NOMO-1 treated with DMSO at 0.1 percent for 48 hours (cell line): ENCODE measurements at regions not wholly inside any gene's neighbourhood (a gene's known extent, or its start where the extent isn't known, plus 50 kb on each side); places are given as distances from the start of the nearest gene placed in this dataset.
"Not testable (repeated sequence)": the region's sequence is repeated elsewhere in the genome, so short reads cannot be mapped to it uniquely, and the experiment has no call there.

ENCODE experiments used
- DNase-seq: peaks from one replicate; lab custom pipeline; 2025; ENCODE audit not compliant: unreplicated experiment; lab: John Stamatoyannopoulos, UW

GRCh38 chr13:69107436-69107835 lies 1000.2 kb upstream of the ATXN8OS start:
- DNase-seq: no peak

DNA sequence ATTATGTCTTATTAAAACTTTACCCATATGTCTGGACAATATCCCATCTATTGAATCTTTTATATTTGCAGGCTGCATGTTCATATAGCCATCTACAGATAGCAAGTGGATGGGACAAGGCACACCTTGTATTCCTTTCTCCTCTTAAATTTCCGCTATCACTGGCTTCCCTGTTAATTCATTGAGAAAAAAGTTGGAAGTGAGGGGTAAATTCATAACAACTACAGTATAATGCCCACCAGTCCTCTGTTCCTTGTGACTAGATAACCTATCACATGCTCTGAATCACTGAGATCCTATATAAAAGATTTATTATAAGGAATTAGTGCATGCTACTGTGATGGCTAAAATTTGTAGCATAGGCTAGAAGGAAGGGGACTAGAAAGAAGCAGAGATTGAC lies 1005.8 kb upstream of the ATXN8OS start:
- DNase-seq: no peak

GRCh38 chr13:69094485-69094884 lies 1013.1 kb upstream of the ATXN8OS start:
- no peak for DNase-seq

DNA sequence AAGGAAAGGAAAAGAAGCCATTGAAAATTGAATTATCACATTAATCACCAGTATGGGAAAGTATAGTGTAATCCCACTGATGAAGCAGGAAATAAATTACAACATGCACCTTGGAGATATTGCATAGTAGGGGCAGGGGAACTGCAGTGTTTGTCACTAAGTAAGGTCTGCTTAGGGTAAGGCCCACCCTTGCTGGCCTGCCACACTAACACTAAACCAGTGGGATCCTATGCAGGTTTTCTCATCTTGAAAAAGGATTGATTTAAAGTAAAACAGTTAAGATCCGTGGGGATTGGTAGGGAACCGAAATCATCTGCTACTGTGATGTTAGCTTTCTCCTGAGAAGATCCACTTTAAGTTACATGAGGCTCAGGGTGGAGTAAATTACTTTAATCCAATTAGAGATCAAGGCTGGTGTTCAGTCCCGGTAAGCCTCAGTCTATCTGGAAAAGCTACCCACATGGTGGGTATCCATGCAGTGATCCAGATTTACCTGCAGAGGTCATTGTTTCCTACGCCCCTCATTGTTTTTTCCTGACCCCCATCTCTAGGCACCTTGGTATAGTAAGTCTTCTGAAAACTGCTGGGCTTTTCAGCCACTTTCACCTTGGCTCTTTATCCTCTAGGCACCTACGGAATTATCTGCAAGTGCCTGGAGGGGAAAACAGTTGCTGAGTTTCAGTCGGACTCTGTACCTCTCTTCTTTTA lies 1014.9 kb upstream of the ATXN8OS start:
- DNase-seq: no peak

DNA sequence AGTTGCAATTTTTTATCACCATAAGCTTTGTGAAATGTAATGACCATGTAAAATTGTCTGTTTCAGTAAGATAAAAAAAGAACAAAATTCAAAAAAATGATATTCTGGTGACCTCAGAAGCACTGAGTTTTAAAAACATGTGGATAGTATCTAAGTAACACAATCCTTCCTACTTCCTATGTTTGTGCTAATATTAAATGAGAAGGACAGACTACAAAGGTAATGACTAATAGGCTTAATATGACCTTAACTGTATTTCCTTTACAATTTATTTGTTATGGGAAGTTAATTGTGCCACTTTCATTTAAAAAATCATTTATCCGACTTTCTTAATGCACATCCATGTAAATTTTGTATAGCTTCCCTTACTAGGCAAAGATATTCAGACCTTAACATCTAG lies 1030.4 kb upstream of the ATXN8OS start:
- no peak for DNase-seq

GRCh38 chr13:69069554-69070133 lies 1038.0 kb upstream of the ATXN8OS start:
- no peak for DNase-seq

DNA sequence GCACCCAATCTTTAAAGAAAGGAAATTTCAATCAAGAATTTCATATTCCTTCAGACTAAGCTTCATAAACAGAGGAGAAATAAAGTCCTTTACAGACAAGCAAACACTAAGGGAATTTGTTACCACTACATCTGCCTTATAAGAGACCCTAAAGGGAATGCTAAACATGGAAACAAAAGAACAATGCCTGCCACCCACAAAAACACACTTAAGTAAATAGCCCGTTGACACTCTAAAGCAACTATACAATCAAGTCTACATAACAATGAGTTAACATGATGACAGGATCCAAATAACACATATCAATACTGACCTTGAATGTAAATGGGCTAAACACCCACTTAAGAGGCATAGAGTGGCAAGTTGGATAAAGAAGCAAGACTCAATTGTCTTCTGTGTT lies 1056.9 kb upstream of the ATXN8OS start:
- DNase-seq: no peak

DNA sequence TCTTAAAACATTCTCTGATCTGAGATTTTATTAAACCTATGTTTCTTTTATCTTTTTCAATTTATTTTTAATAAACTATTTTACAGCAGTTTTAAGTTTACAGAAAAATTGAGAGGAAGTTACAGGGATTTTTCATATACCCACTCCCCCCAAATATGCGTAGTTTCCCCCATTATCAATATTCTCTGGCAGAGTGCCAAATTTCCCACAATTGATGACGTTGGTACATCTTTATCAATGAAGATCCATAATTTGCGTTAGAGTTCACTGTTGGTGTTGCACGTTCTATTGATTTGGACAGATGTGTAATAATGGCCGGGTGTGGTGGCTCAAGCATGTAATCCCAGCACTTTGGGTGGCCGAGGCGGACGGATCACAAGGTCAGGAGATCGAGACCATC lies 1063.0 kb upstream of the ATXN8OS start:
- DNase-seq: no peak

DNA sequence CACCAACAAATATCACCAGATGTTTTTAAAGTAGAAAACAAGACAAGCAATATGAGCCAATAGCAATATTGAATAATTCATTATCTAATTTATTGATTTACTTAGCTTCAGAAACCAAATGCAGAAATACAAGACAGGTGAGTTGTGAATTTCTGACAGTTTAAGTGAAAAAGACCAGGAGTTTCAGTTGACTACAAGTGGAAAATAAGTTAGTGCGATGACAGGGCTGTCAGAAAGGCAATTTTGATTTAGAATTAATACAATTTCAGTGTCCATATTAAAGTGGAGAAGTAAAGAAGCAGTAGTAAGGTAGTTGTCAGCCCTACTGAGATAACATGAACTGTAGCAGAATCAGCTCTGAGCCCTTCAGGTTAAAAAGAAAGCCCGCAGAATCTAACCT lies 1066.7 kb upstream of the ATXN8OS start:
- no peak for DNase-seq

GRCh38 chr13:69035771-69036170 lies 1071.9 kb upstream of the ATXN8OS start:
- no peak for DNase-seq

GRCh38 chr13:69028936-69029335 lies 1078.7 kb upstream of the ATXN8OS start:
- no peak for DNase-seq

DNA sequence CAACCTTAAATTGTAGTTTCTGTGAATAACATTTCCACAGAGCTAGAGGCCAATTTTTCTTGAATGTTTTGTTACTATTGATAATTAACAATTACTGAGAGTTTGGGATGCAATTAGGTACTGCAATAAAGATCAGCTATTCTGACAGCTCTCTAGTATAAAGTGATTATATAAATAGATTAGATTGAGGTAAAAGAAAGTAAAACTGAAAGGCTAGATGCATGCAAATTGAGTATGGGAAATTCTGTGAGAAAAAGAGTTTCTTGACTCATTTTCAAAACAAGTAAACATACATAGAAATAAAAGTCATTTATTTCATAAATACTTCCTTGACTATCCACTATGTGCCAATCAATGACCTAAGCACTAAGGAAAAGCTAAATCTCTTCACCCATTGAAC lies 1087.5 kb upstream of the ATXN8OS start:
- no peak for DNase-seq

DNA sequence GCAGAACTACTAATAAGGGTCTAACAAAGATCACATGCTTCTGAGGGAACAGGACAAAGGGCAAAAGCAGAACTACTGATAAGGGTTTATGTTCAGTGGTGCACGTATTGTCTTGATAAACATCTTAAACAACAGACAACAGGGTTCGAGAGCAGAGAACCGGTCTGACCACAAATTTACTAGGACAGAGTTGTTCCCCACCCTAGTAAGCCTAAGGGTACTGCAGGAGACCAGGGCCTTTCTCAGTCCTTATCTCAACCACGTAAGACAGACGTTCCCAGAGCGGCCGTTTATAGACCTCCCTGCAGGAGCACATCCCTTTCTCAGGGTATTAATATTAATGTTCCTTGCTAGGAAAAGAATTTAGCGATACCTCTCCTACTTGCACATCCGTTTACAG lies 1089.5 kb upstream of the ATXN8OS start:
- not testable (repeated sequence) for DNase-seq

GRCh38 chr13:69010789-69011188 lies 1096.8 kb upstream of the ATXN8OS start:
- no peak for DNase-seq

DNA sequence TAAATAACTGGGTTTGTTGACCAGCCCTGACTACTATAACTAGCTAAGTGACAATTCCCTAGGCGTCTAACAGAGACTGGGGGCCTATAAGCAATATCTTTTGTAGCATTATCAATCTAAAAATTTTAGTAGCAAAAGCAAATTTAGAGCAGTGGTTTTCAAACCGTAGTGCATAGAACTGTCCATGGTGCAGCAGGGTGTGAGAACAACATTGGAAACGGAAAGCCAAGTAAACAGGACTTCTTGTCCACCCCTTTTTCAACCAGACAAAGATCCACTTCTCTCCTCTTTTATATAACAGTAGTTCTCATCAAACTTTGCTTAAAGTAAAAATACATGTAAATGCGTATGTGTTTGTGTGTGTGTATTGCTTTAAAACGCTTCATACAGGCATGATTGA lies 1099.1 kb upstream of the ATXN8OS start:
- no peak for DNase-seq

DNA sequence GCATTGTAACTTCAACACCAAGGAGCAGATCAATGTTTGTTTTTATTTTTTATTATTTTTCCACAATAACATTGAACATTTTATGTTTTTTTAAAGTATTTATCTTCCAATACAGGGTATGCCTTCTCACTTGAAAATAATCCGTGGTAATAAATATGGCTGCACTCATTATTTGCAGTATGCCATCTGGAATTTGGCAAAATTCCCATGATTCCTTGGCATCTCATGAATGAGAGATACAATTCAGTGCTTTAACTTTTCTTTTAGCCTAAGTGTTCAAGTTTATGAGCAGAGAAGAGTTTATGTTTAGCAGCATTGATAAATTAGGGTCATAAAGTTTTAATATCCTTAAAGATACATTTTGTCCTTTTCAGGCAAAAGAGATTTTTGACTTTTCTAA lies 1109.6 kb upstream of the ATXN8OS start:
- no peak for DNase-seq

GRCh38 chr13:68996668-68997025 lies 1111.0 kb upstream of the ATXN8OS start:
- DNase-seq: no peak

DNA sequence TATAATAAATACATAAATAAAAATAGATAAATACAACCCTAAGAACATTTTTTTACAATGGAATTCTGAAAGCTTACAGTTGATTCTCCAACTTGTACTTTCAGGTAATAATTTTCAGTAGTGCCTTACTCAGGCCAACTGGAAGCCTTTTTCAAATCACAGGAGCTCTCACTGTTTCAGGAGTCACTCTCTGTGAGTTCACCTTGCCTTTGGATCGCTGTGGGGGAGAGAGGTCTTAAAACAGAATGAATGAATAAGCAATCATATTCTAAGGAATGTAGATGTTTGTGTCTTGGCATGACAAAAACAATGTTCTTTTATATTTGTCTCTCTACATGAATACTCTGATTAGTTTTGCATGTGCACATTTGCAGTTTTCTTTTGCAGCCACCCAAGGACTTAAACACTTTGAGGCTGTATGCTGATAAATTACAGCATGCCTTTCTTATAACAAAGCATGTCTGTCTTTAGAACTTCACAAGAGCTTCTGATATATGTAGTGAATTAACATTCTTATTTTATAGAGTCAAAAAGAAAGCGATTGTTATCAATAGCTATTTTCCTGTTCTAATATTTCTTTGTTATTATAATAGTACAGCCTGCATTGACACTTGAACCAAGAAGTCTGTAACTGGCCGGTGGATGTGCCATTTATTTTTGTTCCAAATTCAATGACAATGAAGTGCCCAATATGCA lies 1111.5 kb upstream of the ATXN8OS start:
- DNase-seq: no peak

GRCh38 chr13:68993154-68993553 lies 1114.5 kb upstream of the ATXN8OS start:
- no peak for DNase-seq

- DNase-seq: no peak
Measured at GRCh38 chr13:68988176-68988575, 1119.5 kb upstream of the ATXN8OS start.

DNA sequence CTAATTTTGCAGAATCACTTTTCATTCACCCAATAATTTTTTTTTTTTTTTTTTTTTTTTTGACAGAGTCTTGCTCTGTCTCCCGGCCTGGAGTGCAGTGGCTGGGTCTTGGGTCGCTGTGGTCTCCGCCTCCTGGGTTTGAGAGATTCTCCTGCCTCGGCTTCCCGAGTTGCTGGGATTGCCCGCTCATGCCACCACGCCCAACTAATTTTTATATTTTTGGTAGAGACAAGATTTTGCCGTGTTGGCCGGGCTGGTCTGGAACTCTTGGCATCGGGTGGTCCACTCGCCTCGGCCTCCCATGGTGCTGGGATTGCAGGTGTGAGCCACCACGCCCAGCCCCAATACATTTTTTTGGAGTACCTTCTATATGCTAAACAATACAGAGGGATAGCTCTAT lies 1120.0 kb upstream of the ATXN8OS start:
- DNase-seq: no peak

GRCh38 chr13:68984688-68985319 lies 1122.8 kb upstream of the ATXN8OS start:
- no peak for DNase-seq
